IPS-NIHi7 (cell line): ENCODE measurements at regions not wholly inside any gene's neighbourhood (a gene's known extent, or its start where the extent isn't known, plus 50 kb on each side); places are given as distances from the start of the nearest gene placed in this dataset.
"Not testable (repeated sequence)": the region's sequence is repeated elsewhere in the genome, so short reads cannot be mapped to it uniquely, and the experiment has no call there.

Experiments used
- DNase-seq: peaks from one replicate; pipeline ENCODE4 v3.0.0; 2012; ENCODE audit warnings: mixed read lengths; ENCODE audit errors: extremely low spot score

DNA sequence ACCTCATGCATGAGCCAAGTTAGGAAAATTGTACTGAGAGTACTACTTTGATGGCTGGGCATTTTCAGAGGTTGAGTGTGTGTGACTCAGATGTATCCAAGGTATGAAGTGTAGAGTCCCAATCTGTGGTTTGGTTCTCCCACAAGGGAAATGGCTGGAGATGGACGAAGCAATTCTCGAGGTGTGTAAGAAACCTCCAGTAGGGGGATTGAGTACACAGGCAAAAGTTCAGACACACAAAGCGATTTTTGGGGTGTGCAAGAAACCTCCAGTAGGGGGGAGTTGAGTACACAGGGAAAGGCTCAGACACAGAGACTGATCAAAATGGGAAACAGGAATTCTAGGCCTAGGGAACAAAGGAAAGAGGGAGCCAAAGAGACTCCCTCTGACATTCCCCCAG lies 1536.3 kb downstream of the FAM181B start:
- DNase-seq = no peak

DNA sequence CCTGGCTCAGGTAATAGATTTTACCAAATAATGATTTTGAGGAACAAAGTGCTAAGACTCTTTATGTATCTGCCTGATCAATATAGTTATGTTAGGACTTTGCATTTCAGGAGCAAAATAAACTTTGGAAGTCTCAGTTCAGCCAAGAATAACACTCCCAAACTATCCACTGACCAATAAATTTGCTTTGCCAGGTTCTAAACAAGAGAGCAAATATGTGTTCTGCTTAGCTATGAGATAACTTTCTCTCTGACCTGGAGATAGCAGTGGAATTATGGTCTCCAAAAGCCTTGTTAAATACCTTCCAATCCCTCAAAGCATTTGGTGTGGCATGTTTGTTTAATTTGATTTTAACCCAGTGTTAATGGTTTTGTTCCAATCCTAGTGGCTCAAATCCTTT lies 1541.1 kb downstream of the FAM181B start:
- no peak for DNase-seq

DNA sequence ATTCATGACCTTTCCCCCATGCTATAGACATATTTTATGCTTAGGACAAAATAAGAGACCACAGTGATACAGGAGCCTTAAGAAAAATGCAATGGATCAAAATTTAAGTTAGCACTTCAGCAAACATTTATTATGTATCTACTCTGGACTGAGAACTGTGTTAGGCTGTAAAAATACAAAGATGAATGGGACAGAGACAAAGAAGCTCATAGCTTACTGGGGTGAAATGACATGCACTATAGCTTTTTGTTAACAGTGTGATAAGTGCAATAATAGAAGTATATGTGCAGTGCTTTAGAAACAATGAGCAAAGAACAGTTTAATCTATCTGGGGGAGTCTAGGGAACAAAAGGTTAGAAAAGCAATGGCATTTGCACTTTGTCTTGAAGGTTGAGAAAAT lies 1543.1 kb downstream of the FAM181B start:
- DNase-seq = no peak

DNA sequence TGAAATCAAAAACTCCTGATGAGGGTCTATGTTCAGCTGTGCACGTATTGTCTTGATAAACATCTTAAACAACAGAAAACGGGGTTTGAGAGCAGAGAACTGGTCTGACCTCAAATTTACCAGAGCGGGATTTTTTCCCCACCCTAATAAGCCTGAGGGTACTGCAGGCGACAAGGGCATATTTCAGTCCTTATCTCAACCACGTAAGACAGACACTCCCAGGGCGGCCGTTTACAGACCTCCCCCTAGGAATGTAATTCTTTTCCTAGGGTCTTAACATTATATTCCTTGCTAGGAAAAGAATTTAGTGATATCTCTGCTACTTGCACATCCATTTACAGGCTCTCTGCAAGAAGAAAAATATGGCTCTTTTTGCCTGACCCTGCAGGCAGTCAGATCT lies 1546.6 kb downstream of the FAM181B start:
- not testable (repeated sequence) for DNase-seq

GRCh38 chr11:81174646-81175330 lies 1558.9 kb downstream of the FAM181B start:
- DNase-seq = no peak

DNA sequence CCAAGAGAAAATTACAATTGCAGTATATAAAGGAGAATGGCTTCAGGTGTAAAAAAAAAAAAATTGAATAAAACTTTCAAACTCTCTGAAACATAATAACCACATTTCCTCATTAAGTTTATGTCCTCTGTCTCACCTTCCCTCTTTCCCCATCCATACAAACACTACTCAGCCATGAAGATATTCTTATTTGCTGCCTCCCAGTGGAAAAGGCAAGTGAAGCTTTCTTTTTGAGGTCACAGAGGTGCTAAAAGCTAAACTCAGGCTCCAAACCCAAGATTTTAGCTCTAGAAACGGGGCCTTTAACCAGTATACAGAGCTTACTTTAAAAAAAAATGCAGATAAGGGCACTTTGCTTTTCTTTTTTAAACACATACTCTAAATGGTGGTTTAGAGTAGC lies 1568.5 kb downstream of the FAM181B start:
- DNase-seq = peak; percentile 31

GRCh38 chr11:81159900-81160299 lies 1573.8 kb downstream of the FAM181B start:
- no peak for DNase-seq

DNA sequence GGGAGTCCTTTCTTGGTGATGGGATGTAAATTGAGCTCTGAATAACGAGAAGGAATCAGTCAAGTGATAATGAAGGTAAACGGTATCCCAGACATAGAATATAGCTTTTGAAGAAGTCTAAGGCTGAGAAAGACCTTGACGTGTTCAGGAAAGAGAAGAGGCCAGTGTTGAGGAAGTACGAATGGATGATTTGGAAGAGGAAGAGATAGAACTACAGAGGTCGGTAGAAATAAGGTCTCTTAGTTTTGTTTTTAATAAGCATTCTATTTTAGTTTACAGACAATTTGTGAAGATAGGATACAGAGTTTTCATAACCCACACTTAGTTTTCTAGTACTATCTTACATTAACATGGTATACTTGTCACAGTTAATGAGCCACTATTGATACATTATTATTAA lies 1598.1 kb downstream of the FAM181B start:
- DNase-seq = no peak

DNA sequence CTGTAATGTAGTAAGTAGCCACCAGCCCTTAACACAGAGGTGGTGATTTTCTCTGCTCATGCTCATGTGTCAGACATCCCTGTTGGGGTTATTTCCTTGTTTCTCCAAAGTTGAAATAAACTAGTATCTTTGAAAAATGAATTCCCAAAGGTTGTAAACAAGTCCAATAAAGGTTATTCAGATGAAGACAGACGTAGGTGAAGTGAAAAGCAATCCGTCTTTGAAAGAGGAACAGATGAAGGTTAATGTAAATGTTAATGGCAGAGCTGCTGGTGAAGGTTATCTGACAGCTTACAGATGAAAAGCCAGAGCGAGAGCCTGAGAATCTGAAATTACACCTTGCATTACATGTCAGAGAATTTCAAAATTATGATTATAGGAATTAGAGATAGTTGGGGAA lies 1604.0 kb downstream of the FAM181B start:
- no peak for DNase-seq

DNA sequence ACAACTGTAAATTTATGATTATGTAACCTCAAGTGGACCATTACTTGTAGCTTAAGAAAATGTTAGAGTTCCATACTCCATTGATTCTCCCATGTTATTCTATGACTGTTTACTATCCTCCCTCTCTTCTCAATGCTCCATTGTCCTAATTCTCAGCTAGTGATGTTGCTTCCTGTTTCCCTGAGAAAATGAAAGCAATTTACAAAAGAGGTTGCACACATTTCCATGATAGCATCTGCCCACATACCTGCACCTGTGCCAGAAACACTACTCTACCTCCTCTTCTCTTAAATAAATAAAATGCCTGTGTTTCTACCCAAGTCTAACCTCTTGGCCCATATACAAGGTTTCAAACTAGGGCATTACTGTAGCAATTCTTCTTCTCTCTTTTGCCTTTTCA lies 1620.9 kb downstream of the FAM181B start:
- no peak for DNase-seq

- DNase-seq = peak; percentile 21
Measured at GRCh38 chr11:81104051-81104450, 1629.6 kb downstream of the FAM181B start.

DNA sequence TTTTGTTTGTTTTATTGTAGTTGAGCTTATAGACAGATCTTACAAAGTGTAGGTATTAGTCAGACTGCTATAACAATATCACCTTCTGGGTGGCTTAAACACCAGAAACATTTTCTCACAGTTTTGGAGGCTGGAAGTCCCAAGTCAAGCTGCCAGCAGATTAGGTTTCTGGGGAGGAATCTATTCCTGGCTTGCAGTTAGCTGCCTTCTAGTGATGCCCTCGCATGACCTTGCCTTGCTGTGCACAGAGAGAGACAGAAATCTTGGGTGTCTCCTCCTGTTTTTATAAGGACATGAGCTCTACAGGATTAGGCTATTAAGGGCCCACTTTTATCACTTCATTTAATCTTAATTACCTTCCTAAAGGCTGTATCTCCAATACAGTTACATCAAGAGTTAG lies 1635.2 kb downstream of the FAM181B start:
- DNase-seq = no peak

DNA sequence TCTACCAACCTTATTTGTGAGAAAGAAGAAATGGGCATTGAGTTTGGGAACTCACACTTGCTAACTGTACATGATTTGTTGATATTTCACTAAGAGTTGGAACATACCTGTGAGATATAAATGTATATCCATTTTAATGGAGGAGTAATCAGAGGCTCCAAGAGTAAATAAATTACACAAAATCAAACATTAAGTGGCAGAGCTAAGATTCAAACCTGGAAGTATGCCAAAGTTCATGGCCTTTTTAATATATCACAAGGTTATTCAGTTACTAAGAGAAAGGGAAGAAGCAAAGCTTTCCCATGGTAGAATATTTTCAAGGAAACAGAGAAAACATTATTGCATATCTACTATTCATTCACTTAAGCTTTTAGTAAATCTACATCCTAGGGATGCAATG lies 1641.1 kb downstream of the FAM181B start:
- DNase-seq = no peak

DNA sequence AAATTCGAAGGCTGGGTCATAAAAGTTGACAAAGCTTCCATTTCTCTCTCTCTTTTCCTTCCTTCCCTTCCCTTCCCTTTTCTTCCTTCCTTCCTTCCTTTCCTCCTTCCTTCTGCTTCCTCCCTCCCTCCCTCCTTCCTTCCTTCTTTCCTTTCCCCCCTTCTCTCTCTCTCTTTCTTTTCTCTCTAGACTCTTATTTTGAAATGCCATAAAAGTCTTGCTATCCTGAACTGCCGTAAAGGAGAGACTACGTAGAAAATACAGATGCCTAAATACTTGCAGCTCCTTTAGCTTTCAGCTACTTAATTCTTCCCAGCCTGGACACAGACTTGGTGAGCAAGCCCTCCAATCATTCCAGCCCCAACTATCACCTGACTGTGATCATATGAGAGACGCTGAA lies 1644.4 kb downstream of the FAM181B start:
- no peak for DNase-seq

GRCh38 chr11:81080476-81080875 lies 1639.6 kb upstream of the TENM4 start:
- DNase-seq = no peak

- no peak for DNase-seq
Measured at GRCh38 chr11:81072273-81072672, 1631.4 kb upstream of the TENM4 start.

DNA sequence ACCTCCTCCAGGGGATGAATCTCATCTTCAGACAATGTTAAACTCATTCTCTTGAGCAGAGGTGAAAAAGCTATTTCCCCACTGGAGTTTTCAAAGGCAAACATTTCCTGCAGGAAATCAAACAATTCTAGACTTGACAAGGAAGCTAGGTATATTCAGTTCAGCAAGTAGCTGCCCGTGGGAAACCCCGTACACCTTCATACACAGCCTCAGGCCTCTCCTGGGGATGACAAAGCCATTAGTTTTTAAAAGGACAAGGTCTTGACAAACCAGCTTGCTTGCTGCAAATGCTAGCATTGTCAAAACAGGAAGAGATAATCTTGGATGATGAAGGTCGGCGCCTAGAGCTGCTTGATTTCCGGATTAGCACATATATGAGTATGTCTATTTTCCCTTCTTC lies 1630.8 kb upstream of the TENM4 start:
- DNase-seq = no peak

DNA sequence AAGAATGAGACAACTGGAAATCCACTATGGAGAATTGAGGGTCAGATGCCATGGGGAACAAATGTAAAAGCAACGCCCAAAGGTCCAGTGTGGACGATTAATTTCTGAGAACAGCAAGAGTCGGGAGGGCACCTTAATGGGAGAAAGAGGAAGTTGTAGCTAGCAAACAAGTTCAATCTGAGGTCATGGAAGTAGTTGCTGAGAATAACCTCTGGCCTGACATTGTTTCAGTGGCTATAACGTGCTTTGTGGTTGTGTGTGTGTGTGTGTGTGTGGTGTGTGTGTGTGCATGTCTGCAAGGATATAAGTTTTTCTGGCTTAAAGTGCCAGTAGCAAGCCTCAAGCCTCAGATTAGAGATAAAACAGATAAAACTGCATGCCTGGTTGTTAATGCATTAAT lies 1630.1 kb upstream of the TENM4 start:
- DNase-seq = no peak

DNA sequence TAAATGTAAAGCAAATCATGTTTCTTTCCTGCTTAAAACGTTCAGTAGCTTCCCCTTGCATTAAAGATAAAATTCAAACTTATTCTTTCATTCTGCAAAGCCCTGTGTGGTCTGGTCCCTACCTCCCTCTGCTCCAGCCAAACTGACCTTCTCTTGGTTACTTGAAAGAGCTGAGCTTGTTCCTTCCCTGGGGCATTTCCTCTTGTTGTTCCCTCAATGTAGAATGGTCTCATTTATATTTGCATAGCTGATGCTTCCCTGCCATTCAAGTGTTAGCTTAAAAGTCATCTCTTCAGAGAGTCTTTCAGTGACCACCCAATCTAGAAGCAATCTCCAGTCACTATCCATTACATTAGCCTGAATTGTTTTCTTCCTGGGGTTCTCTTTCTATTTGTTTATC lies 1618.5 kb upstream of the TENM4 start:
- DNase-seq = peak; percentile 15

- DNase-seq = no peak
Measured at GRCh38 chr11:81052344-81053158, 1611.7 kb upstream of the TENM4 start.

DNA sequence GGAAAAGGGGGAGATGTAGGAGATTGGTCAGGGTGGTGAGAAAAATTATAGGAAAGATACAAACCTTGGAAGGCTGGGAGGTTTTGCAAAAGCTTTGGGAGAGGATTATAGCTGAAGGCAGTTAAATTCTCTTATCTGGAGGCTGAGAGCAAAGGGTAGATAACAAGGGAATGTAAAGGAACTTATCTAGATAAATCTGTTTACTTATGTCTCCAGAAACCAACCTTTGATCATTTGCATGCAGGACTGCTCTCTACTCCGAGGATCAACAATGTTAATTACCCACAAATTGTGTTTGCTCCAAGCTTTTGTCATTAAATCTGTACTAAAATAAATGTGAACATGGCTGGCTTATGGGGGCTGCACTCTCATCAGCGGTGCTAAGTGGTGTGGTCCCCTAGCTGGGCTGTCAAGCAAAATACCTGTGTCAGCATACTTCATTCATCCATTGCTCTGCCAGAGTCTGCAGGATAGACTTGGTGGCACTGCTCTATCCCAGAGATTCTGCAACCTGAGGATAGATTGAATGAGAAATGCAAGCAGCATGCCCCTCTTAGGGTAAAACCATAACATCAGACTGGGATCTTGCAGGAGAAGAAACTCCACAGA lies 1599.2 kb upstream of the TENM4 start:
- no peak for DNase-seq

- DNase-seq = no peak
Measured at GRCh38 chr11:81036168-81036870, 1595.5 kb upstream of the TENM4 start.
